OCI-LY7 (cell line): ENCODE measurements at regions not wholly inside any gene's neighbourhood (a gene's known extent, or its start where the extent isn't known, plus 50 kb on each side); places are given as distances from the start of the nearest gene placed in this dataset.

Experiments
- BruUV-seq: library from RNA; stranded (reverse); fragments of 400-500 nt; replicated peaks from 2 replicates; lab custom pipeline; 2021; lab: Mats Ljungman, UMichigan
- CTCF ChIA-PET: fragments of 300-600 bp; sonication (Branson Sonifier 250); formaldehyde crosslinking; loops from one replicate; lab custom pipeline; 2022; ENCODE audit warnings: antibody characterized with exemption; ENCODE audit not compliant: unreplicated experiment; lab: Charles Lee
- POLR2A ChIA-PET: fragments of 300-600 bp; sonication (Branson Sonifier 250); formaldehyde crosslinking; loops from one replicate; lab custom pipeline; 2022; ENCODE audit warnings: antibody characterized with exemption; lab: Charles Lee
- DNase-seq: peaks from one replicate; pipeline ENCODE4 v3.0.0-alpha.2; 2015; ENCODE audit warnings: low spot score
- H2AFZ ChIP-seq: fragments of 200-600 bp; sonication (generic), shearing (Covaris generic); 2 replicates; pipeline ENCODE4 v1.6.1; 2014; ENCODE audit warnings: mild to moderate bottlenecking, antibody characterized with exemption, low read length, moderate library complexity
- H3K27ac ChIP-seq: fragments of 200-600 bp; sonication (generic); 2 replicates; pipeline ENCODE4 v1.5.1; 2014; ENCODE audit warnings: mixed run types, low read depth, mild to moderate bottlenecking, moderate library complexity, low read length, inconsistent platforms; ENCODE audit not compliant: poor library complexity, severe bottlenecking
- H3K36me3 ChIP-seq: fragments of 200-600 bp; sonication (generic); 2 replicates; pipeline ENCODE4 v1.6.1; 2014; ENCODE audit warnings: mild to moderate bottlenecking, antibody characterized with exemption, low read length, moderate library complexity, mixed read lengths; ENCODE audit not compliant: insufficient read depth
- H3K4me1 ChIP-seq: fragments of 200-600 bp; sonication (generic); 2 replicates; pipeline ENCODE4 v1.5.1; 2014; ENCODE audit warnings: mild to moderate bottlenecking, low read length; ENCODE audit not compliant: insufficient read depth, poor library complexity, severe bottlenecking
- H3K4me2 ChIP-seq: fragments of 200-600 bp; sonication (generic); 2 replicates; pipeline ENCODE4 v1.6.1; 2014; ENCODE audit warnings: mild to moderate bottlenecking, low read length
- H3K4me3 ChIP-seq: fragments of 200-600 bp; sonication (generic); 2 replicates; pipeline ENCODE4 v1.5.1; 2014; ENCODE audit warnings: mild to moderate bottlenecking, low read depth, low read length; ENCODE audit not compliant: poor library complexity, severe bottlenecking
- H3K79me2 ChIP-seq: fragments of 200-600 bp; sonication (generic); 2 replicates; pipeline ENCODE4 v1.6.1; 2016; ENCODE audit warnings: low read depth, mild to moderate bottlenecking, low read length, moderate library complexity, mixed read lengths; ENCODE audit not compliant: insufficient read depth
- H3K9me2 ChIP-seq: fragments of 200-600 bp; sonication (generic); 2 replicates; pipeline ENCODE4 v1.6.1; 2016; ENCODE audit warnings: mild to moderate bottlenecking, low read length, mixed read lengths; ENCODE audit not compliant: insufficient read depth
- H3K9me3 ChIP-seq: fragments of 200-600 bp; sonication (generic); 2 replicates; pipeline ENCODE4 v1.6.1; 2014; ENCODE audit warnings: mild to moderate bottlenecking, mixed run types, low read length, mixed read lengths
- H4K20me1 ChIP-seq: fragments of 200-600 bp; sonication (generic); 2 replicates; pipeline ENCODE4 v1.6.1; 2014; ENCODE audit warnings: mild to moderate bottlenecking, antibody characterized with exemption, low read length, moderate library complexity, mixed read lengths; ENCODE audit not compliant: insufficient read depth
- CTCF ChIP-seq: fragments of 200-600 bp; sonication (generic); conservative IDR thresholded peaks from 2 replicates; pipeline ENCODE4 v1.5.1; 2014; ENCODE audit warnings: mild to moderate bottlenecking, antibody characterized with exemption, low read length, moderate library complexity, mixed read lengths
- EZH2phosphoT487 ChIP-seq: fragments of 200-600 bp; sonication (generic); IDR thresholded peaks from 2 replicates; pipeline ENCODE4 v1.6.1; 2018; ENCODE audit warnings: low read depth, borderline replicate concordance, mild to moderate bottlenecking, mixed run types, antibody characterized with exemption, low read length, moderate library complexity, mixed read lengths
- intact Hi-C: fragments of 100-400 bp; cut with micrococcal nuclease; formaldehyde crosslinking; loops from one replicate; pipeline ENCODE4 v1.10.0; 2022; ENCODE audit not compliant: unreplicated experiment

- intact Hi-C loops = no loop called here
- no peaks in the 10 kb centered on the region for H3K79me2 ChIP-seq
- no peaks in the 10 kb centered on the region for H3K9me3 ChIP-seq
- TF ChIP-seq CTCF (no peak), EZH2phosphoT487 (no peak)
- no peak overlapping the region for H3K4me3 ChIP-seq
- no TSS peak for BruUV-seq
- no peak overlapping the region for H2AFZ ChIP-seq
- no peaks in the 10 kb centered on the region for H4K20me1 ChIP-seq
- H3K36me3 ChIP-seq = no peaks in the 10 kb centered on the region
- ChIA-PET CTCF (no interaction called here), POLR2A (interaction anchor here (1.2 kb wide), 1 partner anchor 38 kb away, joined by 3 read pairs; no protein-coding TSS in a partner anchor)
- DNase-seq = no peak
- no peaks in the 10 kb centered on the region for H3K9me2 ChIP-seq
- no peak overlapping the region for H3K4me2 ChIP-seq
- no peaks in the 10 kb centered on the region for H3K4me1 ChIP-seq
- no peak overlapping the region for H3K27ac ChIP-seq
Observed at GRCh38 chr4:27251771-27252170, 391.1 kb downstream of the STIM2 start.

GRCh38 chr4:27267339-27267969 lies 406.8 kb downstream of the STIM2 start:
- H3K36me3 ChIP-seq = no peaks in the 10 kb centered on the region
- DNase-seq = no peak
- H3K9me3 ChIP-seq = no peaks in the 10 kb centered on the region
- H3K4me1 ChIP-seq = no peaks in the 10 kb centered on the region
- H3K4me3 ChIP-seq = no peak overlapping the region
- no peak overlapping the region for H3K4me2 ChIP-seq
- TF ChIP-seq EZH2phosphoT487 (no peak), CTCF (no peak)
- no peaks in the 10 kb centered on the region for H4K20me1 ChIP-seq
- intact Hi-C loops = no loop called here
- ChIA-PET CTCF (no interaction called here), POLR2A (no interaction called here)
- no peak overlapping the region for H2AFZ ChIP-seq
- H3K79me2 ChIP-seq = no peaks in the 10 kb centered on the region
- BruUV-seq = no TSS peak
- H3K27ac ChIP-seq = no peak overlapping the region
- H3K9me2 ChIP-seq = no peaks in the 10 kb centered on the region

GRCh38 chr4:27267970-27268355 lies 407.3 kb downstream of the STIM2 start:
- Histone ChIP-seq H4K20me1 (no peaks in the 10 kb centered on the region), H3K27ac (no peak overlapping the region), H3K4me2 (no peak overlapping the region), H3K9me2 (no peaks in the 10 kb centered on the region), H3K9me3 (no peaks in the 10 kb centered on the region), H3K4me3 (no peak overlapping the region), H3K4me1 (no peaks in the 10 kb centered on the region), H2AFZ (no peak overlapping the region), H3K79me2 (no peaks in the 10 kb centered on the region), H3K36me3 (no peaks in the 10 kb centered on the region)
- CTCF ChIA-PET = no interaction called here
- BruUV-seq = no TSS peak
- DNase-seq = no peak
- TF ChIP-seq CTCF = no peak
- TF ChIP-seq EZH2phosphoT487 = no peak
- POLR2A ChIA-PET = no interaction called here
- intact Hi-C loops = no loop called here
